LHCN-M2 (cell line): ENCODE measurements at regions not wholly inside any gene's neighbourhood (a gene's known extent, or its start where the extent isn't known, plus 50 kb on each side); places are given as distances from the start of the nearest gene placed in this dataset.

ENCODE experiments used
- DNase-seq: peaks from one replicate; pipeline ENCODE4 v3.0.0-alpha.2; 2012; ENCODE audit warnings: low read depth

DNA sequence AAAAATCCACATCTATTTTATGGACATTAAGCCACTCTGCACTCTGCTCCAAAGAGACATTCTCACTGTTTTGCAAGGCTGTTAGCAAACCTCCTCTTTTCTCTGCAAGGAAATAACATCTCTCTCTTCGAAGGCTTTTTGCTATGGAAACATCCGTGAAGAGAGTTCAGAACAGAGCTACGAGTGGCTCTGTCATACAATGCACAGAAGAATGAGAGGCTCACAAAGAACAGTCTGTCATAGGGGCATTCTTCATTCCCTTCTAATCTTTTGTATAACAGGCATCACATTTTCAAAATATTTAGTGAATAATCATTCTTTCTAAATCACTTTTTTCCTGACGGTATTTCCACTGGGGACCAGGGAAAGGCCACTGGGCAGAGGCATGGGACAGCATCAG, 346.1 kb downstream of the IRS2 start:
- no peak for DNase-seq

- no peak for DNase-seq
Observed at GRCh38 chr13:109439813-109440212, 346.6 kb downstream of the IRS2 start.

DNA sequence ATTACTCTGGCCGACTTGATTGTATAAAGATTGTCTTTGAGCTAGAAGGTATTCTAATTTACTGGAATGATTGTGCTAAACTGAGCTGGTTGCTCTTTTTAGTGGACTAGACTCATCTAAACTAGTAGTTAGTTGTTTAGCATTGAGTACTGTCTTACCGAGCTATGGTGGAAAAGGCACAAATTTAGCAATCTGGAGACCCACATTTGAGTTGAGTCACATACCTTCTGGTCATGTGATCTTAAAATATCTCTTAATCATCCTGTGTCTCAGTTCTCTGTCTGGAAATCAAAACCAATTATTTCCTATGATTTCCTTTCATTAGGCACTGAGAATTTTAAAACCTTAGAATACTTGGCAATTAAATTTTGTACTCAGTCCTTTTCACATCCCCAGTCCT, 349.5 kb downstream of the IRS2 start:
- peak; percentile 5 for DNase-seq

- DNase-seq, result no peak
Observed at GRCh38 chr13:109436055-109436622, 350.2 kb downstream of the IRS2 start.

- DNase-seq, result no peak
Observed at GRCh38 chr13:109431217-109431616, 355.2 kb downstream of the IRS2 start.

GRCh38 chr13:109428146-109428545, 358.2 kb downstream of the IRS2 start:
- DNase-seq, result no peak

DNA sequence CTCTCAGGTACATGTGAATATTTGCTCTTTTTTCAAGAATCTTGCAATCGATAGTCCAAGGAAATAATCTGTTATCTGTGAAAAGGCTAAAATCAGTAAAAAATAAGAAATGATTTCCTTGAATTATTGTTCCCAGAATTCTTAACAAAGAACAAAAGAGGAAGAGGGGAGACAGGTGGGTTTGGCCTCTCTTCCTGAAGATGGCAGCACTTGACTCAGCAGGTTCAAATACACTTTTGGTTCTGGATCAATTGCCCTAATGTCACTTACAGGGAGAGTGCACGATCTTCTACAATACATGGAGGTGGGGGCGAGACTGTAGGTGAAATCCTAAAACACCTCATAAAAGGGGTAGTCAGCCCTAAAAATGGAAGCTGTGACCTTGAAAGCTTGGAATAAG, 358.7 kb downstream of the IRS2 start:
- no peak for DNase-seq

DNA sequence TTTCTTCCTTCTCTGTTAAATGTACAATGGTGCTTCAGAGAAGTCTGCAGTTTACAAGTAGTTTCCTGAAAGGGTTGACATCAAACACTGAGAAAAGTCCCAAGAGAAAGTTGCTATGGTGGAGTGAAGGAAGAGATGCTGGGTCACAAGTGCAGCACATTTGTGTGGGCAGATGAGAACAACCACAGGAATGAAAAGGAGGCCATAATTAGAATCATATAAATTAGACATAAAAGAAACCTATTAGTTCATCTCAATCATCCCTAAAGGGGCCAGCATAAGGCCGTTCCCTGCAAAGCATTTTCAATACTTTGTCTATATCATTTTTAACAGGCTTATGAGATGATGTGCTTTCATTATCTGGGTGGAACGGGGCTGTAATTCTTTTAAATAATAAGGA, 359.2 kb downstream of the IRS2 start:
- DNase-seq, result peak; percentile 15

- DNase-seq, result no peak
Observed at GRCh38 chr13:109426690-109426990, 359.7 kb downstream of the IRS2 start.

- no peak for DNase-seq
Observed at GRCh38 chr13:109425821-109426689, 360.3 kb downstream of the IRS2 start.

DNA sequence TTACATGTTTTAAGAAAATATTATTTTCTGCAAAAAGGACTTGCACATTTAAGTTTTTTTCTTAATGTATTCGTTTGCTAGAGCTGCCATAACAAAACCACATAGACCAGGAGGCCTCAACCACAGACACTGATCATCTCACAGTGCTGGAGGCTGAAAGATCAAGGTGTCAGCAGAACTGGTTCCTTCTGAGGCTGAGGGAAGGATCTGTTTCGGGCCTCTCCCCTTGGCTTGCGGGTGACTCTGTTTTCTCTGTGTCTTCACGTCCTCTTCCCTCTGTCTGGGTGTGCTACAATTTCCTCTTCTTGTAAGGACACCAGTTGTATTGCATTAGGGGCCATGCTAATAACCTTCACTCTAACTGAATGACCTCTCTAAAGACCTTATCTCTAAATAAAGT, 364.2 kb downstream of the IRS2 start:
- no peak for DNase-seq

- DNase-seq, result no peak
Observed at GRCh38 chr13:109419896-109420295, 366.5 kb downstream of the IRS2 start.

DNA sequence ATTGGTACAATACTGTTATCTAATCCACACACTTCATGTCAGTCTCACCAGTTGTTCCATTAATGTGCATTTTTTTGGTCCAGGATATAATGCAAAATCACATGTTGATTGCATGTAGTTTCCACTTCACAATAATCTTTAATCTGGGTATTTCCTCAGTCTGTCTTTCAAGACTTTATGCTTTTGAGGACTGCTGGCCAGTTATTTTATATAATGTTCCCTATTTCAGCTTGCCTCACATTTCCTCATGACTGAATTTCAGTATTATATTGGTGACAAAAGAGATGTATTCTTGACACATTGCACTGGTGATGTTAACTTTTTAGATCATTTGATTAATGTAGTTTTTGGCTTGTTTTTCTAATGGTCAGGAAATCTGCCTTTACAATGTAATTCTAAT, 368.3 kb downstream of the IRS2 start:
- DNase-seq, result no peak

DNA sequence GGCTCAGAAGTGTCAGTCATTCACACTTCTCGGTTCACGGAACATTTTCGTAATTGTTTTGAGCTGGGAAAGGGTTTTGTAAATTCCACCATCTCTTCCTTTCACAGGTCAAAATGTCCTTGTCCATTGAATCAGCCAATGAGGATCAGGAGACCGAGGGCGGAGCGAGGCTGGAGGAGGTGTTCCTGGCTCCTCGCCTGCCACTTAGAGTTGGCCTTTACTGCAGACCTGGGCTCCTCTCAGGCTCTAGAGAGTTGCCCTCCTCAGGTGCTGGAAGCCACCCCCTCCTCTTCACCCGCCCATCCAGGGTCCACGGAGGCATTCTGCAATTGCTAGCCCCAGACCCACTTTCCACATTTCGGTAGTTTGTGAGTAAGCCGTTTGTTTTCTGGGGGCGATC, 370.4 kb downstream of the IRS2 start:
- no peak for DNase-seq

DNA sequence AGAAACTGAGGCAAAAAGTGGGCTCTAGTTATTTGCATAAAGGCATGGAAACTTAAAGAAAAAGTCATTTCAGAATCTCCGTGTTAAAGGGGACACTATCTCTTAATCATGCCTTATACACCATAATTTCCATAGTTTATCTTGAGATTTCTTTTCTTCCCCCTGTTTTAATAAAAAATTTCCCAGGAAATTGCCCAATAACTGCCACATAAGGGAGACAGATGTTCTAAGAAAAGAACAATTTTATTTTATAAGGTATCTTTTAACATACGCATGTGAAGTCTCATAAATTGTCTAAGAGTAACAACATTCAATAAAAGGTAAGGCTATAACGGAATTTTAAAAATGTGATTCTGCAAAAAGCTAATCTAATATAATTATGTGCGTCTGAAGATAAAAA, 371.3 kb downstream of the IRS2 start:
- DNase-seq, result no peak

- DNase-seq, result peak; percentile 37
Observed at GRCh38 chr13:109412283-109412901, 374.0 kb downstream of the IRS2 start.

- DNase-seq, result no peak
Observed at GRCh38 chr13:109410868-109411267, 375.5 kb downstream of the IRS2 start.

DNA sequence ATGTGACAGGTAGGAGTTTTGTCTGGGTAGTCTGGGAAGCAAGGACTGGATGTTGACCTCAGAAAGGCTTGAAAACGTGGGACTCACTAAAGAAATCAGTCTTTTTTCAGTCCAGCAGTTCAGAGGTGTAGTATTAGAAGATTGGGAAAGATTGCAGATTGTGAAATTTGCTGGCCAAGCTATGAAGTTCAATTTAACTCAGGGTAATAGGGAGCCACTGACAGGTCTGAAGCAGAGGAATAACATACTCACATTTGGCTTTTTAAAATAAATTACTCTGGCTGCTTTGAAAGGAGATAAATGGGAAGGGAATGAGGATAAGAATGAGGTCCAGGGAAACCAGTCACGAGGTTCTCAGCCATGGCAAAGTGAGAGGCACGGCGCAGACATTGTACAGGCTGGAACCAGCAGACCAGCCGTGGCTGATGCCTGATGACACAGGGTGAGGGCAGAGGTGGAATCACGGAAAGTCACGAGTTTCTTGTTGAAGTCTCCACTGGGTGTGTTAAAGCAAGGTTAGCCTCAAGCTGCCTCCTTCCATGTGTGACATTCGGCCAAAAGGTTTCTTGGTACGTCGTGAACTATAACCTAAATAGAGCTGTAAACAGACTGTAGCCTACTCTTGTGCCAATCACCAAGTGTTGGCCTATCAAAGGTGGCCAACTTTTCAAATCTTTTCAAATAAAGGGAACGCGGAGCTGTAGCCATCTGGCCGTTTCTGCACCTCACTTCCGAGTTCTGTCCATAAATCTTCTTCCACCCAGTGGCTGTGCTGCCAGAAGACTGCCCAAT, 377.6 kb downstream of the IRS2 start:
- no peak for DNase-seq

- no peak for DNase-seq
Observed at GRCh38 chr13:109406376-109406992, 379.9 kb downstream of the IRS2 start.

DNA sequence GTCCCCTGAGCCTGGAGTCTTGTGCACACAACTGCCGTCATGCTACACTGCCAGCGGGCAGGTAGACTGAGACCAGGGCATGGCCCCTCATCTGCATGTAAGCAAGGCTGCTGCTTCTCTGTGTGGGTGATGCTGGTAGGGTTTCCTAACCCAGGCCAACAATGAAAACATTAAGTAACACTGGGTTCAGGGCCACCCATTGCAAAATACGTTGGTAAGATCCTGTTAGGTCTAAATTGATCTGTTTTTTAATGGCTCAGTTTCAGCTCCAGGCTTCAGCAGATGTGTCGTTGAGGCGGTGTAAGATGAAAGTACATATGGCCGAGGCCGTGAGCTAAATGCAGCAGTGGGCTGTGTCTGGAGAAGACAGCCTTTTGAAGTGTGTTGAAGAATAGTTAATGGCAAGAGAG, 383.4 kb downstream of the IRS2 start:
- DNase-seq, result no peak

DNA sequence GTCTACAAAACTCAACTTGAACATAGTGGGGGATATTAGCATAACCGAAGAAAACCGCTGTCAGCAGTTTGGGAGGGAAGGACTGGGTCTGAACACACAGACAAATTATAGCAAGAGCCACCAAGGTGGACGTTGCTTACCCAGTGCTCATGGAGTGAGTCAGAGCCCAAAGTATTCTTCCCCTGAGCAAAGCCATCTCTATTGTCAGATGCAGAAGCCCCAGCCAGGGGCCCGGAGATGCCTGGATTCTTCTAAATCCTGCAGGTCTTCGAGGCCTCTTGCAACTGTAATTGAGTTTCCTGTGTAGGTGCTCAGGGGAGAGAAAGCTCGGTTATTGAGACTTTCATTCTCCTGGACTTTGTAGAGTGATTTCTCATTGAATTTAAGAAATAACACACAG, 384.5 kb downstream of the IRS2 start:
- no peak for DNase-seq

DNA sequence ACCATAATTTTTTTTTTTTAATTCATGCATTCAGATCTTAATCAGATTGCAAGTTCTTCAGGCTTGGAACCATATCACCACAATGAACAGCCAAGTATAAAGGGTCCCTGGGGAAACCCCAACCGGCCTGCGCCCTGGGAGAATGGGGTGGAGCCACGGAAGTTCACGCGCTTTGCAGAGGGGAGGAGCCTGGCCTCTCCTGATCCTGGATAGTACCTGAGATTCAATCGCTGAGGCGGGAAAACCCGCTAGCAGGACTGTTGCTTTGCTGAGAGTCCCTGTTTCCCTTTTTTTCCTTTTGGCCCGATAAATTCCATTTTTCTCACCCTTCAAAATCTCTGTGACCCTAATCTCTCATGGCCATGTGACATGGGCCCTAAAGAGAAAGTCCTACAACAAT, 385.1 kb downstream of the IRS2 start:
- no peak for DNase-seq
